ENCODE measurements at regions not wholly inside any gene's neighbourhood (a gene's known extent, or its start where the extent isn't known, plus 50 kb on each side); places are given as distances from the start of the nearest gene placed in this dataset.

DNA sequence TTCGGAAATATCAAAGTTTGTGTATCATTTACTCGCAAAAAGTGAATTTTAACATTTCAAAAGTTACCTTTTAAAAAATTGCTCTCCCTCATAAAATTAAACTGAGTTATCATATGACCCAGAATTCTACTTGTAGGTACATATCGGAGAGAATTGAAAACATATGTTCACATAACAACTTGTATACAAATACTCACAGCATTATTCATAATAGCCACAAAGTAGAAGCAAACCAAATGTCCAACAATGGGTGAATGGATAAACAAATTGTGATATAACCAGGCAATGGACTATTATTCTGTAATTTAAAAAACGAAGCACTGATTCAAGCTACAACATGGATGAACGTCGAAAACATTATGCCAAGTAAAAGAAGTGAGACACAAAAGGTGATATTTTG is 412.0 kb upstream of the TCF4 start:
- H3K4me1 ChIP-seq (ENCODE audit: control insufficient read depth, extremely low read depth, insufficient read depth, low read length), result peaks cover 7% of the 10 kb centered on the region
- no peak overlapping the region for H3K27ac ChIP-seq (ENCODE audit: insufficient read depth, low read length)

DNA sequence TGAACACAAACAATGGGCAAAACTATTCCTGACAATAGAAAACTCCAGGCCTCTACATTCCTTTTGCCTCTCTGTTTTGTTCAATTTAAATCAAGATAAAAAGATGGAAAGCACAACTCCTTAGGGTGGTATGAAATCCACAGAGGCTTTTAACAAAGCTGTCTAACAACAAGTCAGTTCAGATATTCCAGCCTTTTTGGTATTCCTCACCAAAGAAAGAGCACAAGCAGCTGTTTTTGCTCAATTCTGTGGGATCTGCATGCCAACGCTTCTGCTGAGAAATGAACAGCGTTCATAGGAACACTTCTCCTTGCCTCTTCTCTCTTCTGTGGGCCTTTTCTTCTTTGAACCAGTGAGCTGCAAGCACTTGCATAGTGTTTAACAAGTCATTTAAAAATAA is 411.6 kb upstream of the TCF4 start:
- peak; percentile 15 to 45 for DNase-seq (ENCODE audit: low read depth in 2 of 2)
- Histone ChIP-seq H3K4me1 (ENCODE audit: control insufficient read depth, extremely low read depth, insufficient read depth, low read length) (peaks cover 7% of the 10 kb centered on the region), H3K4me3 (replicated peaks in 1 of 4; ENCODE audit: control extremely low read depth in 1 of 4, insufficient read depth in 1 of 4, low read depth in 3 of 4, low read length in 4 of 4) (no peak overlapping the region), H3K27me3 (ENCODE audit: control insufficient read depth, insufficient read depth, low read length) (no peaks in the 10 kb centered on the region), H3K9me3 (ENCODE audit: control insufficient read depth, insufficient read depth, low read depth, low read length) (no peaks in the 10 kb centered on the region), H3K27ac (ENCODE audit: insufficient read depth, low read length) (no peak overlapping the region), H2AFZ (ENCODE audit: low read length) (no peak overlapping the region), H3K4me2 (ENCODE audit: extremely low read depth, insufficient read depth, low read length) (no peak overlapping the region), H3K9ac (ENCODE audit: insufficient read depth, low read length) (no peak overlapping the region), H3K79me2 (ENCODE audit: control insufficient read depth, insufficient read depth, low read length) (no peaks in the 10 kb centered on the region), H4K20me1 (ENCODE audit: control insufficient read depth, extremely low read depth, insufficient read depth, low read length) (no peaks in the 10 kb centered on the region), H3K36me3 (ENCODE audit: control insufficient read depth, insufficient read depth, low read length) (no peaks in the 10 kb centered on the region)
- no peak for TF ChIP-seq EZH2 (IDR thresholded peaks at IDR 0.05; ENCODE audit: low read length, missing control alignments)
- TF ChIP-seq, protein P1, sequence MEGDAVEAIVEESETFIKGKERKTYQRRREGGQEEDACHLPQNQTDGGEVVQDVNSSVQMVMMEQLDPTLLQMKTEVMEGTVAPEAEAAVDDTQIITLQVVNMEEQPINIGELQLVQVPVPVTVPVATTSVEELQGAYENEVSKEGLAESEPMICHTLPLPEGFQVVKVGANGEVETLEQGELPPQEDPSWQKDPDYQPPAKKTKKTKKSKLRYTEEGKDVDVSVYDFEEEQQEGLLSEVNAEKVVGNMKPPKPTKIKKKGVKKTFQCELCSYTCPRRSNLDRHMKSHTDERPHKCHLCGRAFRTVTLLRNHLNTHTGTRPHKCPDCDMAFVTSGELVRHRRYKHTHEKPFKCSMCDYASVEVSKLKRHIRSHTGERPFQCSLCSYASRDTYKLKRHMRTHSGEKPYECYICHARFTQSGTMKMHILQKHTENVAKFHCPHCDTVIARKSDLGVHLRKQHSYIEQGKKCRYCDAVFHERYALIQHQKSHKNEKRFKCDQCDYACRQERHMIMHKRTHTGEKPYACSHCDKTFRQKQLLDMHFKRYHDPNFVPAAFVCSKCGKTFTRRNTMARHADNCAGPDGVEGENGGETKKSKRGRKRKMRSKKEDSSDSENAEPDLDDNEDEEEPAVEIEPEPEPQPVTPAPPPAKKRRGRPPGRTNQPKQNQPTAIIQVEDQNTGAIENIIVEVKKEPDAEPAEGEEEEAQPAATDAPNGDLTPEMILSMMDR (conservative IDR thresholded peaks at IDR 0.05 in 1 of 2, IDR thresholded peaks at IDR 0.05 in 1 of 2; ENCODE audit: low read depth in 1 of 2, low read length in 2 of 2), result no peak

More for the DNA sequence above, 412.0 kb upstream of the TCF4 start:
- H3K9me3 ChIP-seq (ENCODE audit: control insufficient read depth, insufficient read depth, low read depth, low read length), result no peaks in the 10 kb centered on the region
- no peaks in the 10 kb centered on the region for H4K20me1 ChIP-seq (ENCODE audit: control insufficient read depth, extremely low read depth, insufficient read depth, low read length)
- no peaks in the 10 kb centered on the region for H3K79me2 ChIP-seq (ENCODE audit: control insufficient read depth, insufficient read depth, low read length)
- TF ChIP-seq EZH2 (IDR thresholded peaks at IDR 0.05; ENCODE audit: low read length, missing control alignments), result no peak
- TF ChIP-seq, protein P1 (conservative IDR thresholded peaks at IDR 0.05 in 1 of 2, IDR thresholded peaks at IDR 0.05 in 1 of 2; ENCODE audit: low read depth in 1 of 2, low read length in 2 of 2), result no peak
- H3K4me2 ChIP-seq (ENCODE audit: extremely low read depth, insufficient read depth, low read length), result no peak overlapping the region
- H3K36me3 ChIP-seq (ENCODE audit: control insufficient read depth, insufficient read depth, low read length), result no peaks in the 10 kb centered on the region
- DNase-seq (ENCODE audit: low read depth in 2 of 2), result peak in 1 of 2 donors; percentile 24
- H3K27me3 ChIP-seq (ENCODE audit: control insufficient read depth, insufficient read depth, low read length), result no peaks in the 10 kb centered on the region
- H3K4me3 ChIP-seq (replicated peaks in 1 of 4; ENCODE audit: control extremely low read depth in 1 of 4, insufficient read depth in 1 of 4, low read depth in 3 of 4, low read length in 4 of 4), result no peak overlapping the region
- no peak overlapping the region for H3K9ac ChIP-seq (ENCODE audit: insufficient read depth, low read length)
- H2AFZ ChIP-seq (ENCODE audit: low read length), result no peak overlapping the region

DNA sequence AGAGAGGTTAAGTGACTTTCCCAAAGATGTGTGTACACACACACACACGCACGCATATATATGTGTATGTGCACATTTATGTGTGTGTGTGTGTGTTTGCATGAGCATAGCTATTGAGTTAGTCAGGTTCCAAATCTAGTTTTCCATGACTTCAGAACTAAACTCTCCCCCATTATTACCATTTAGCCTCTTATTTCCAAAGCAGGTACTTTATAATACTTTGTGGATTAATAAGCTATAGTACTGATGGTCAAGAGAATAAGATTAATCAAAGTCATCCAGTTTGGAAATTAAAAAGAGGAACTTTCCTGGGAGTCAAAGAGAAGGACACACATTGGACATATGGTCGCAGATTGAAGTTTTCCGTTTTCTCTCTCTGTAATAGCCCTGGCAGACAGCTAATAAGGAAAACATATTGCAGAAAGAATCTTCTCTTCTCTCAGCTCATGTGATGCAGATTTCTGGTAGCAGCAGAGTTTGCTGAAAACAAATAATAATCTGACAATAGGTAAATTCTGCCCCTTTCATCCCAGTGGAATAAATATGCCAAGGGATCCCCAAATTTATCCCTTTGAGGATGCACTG is 410.9 kb upstream of the TCF4 start:
- no peaks in the 10 kb centered on the region for H3K27me3 ChIP-seq (ENCODE audit: control insufficient read depth, insufficient read depth, low read length)
- TF ChIP-seq, protein P1 (conservative IDR thresholded peaks at IDR 0.05 in 1 of 2, IDR thresholded peaks at IDR 0.05 in 1 of 2; ENCODE audit: low read depth in 1 of 2, low read length in 2 of 2), result no peak
- no peak for TF ChIP-seq EZH2 (IDR thresholded peaks at IDR 0.05; ENCODE audit: low read length, missing control alignments)
- H4K20me1 ChIP-seq (ENCODE audit: control insufficient read depth, extremely low read depth, insufficient read depth, low read length), result no peaks in the 10 kb centered on the region
- peak in 1 of 2 donors; percentile 35 for DNase-seq (ENCODE audit: low read depth in 2 of 2)
- no peak overlapping the region for H3K27ac ChIP-seq (ENCODE audit: insufficient read depth, low read length)
- H3K36me3 ChIP-seq (ENCODE audit: control insufficient read depth, insufficient read depth, low read length), result no peaks in the 10 kb centered on the region
- H3K4me2 ChIP-seq (ENCODE audit: extremely low read depth, insufficient read depth, low read length), result no peak overlapping the region
- H2AFZ ChIP-seq (ENCODE audit: low read length), result no peak overlapping the region
- H3K9me3 ChIP-seq (ENCODE audit: control insufficient read depth, insufficient read depth, low read depth, low read length), result no peaks in the 10 kb centered on the region
- H3K79me2 ChIP-seq (ENCODE audit: control insufficient read depth, insufficient read depth, low read length), result no peaks in the 10 kb centered on the region
- no peak overlapping the region for H3K9ac ChIP-seq (ENCODE audit: insufficient read depth, low read length)
- no peak overlapping the region for H3K4me3 ChIP-seq (replicated peaks in 1 of 4; ENCODE audit: control extremely low read depth in 1 of 4, insufficient read depth in 1 of 4, low read depth in 3 of 4, low read length in 4 of 4)
- peaks cover 7% of the 10 kb centered on the region for H3K4me1 ChIP-seq (ENCODE audit: control insufficient read depth, extremely low read depth, insufficient read depth, low read length)

Measured in fibroblast of lung (primary cell).